Endothelial cell of umbilical vein (primary cell): ENCODE measurements at regions not wholly inside any gene's neighbourhood (a gene's known extent, or its start where the extent isn't known, plus 50 kb on each side); places are given as distances from the start of the nearest gene placed in this dataset.

Source experiments
- BruUV-seq: library from RNA; stranded (reverse); fragments of 400-500 nt; replicated peaks from 2 replicates; lab custom pipeline; 2021; lab: Mats Ljungman, UMichigan
- CTCF ChIA-PET: fragments of 300-600, 350-600 bp; sonication (Branson Sonifier 250); formaldehyde crosslinking; loops from one replicate; lab custom pipeline; 2021; ENCODE audit warnings: antibody characterized with exemption, inconsistent platforms; lab: Charles Lee
- POLR2A ChIA-PET: fragments of 300-600, 350-600 bp; sonication (Branson Sonifier 250); formaldehyde crosslinking; loops from one replicate; lab custom pipeline; 2021; ENCODE audit warnings: antibody characterized with exemption, inconsistent platforms; lab: Charles Lee
- DNase-seq: peaks from one replicate; pipeline ENCODE4 v3.0.0-alpha.2; 2011; ENCODE audit warnings: low read depth, low spot score
- FAIRE-seq: peaks from 2 replicates; lab custom pipeline; 2011; peaks lifted over from hg19 to GRCh38; lab: Jason Lieb, UNC
- H2AFZ ChIP-seq: 2 replicates; pipeline ENCODE4 v1.6.0; 2012; ENCODE audit warnings: low read depth, low read length, control low read depth, inconsistent platforms
- H3K27ac ChIP-seq: 2 replicates; pipeline ENCODE4 v1.5.1; 2011; ENCODE audit warnings: low read depth, mild to moderate bottlenecking, control low read depth, low read length, moderate library complexity; ENCODE audit not compliant: insufficient read depth
- H3K27me3 ChIP-seq, 2 experiments: 2 replicates each; pipeline versions ENCODE4 v1.6.0 to v1.6.1; 2011; ENCODE audit warnings: low read length in 2 of 2, mixed read lengths in 1 of 2; ENCODE audit not compliant: control insufficient read depth in 2 of 2, insufficient read depth in 2 of 2
- H3K36me3 ChIP-seq, 2 experiments: 2 replicates in 1 of 2; 3 replicates in 1 of 2; pipeline ENCODE4 v1.5.1; 2011; ENCODE audit warnings: low read length in 2 of 2, mild to moderate bottlenecking in 1 of 2, moderate library complexity in 1 of 2; ENCODE audit not compliant: control insufficient read depth in 2 of 2, insufficient read depth in 2 of 2; ENCODE audit errors: extremely low read depth in 1 of 2
- H3K4me1 ChIP-seq: 3 replicates; pipeline ENCODE4 v1.5.1; 2011; ENCODE audit warnings: mild to moderate bottlenecking, low read length; ENCODE audit not compliant: control insufficient read depth, insufficient read depth; ENCODE audit errors: extremely low read depth
- H3K4me2 ChIP-seq: 2 replicates; pipeline ENCODE4 v1.6.1; 2011; ENCODE audit warnings: low read length, control low read depth, mixed read lengths; ENCODE audit not compliant: insufficient read depth
- H3K4me3 ChIP-seq, 3 experiments: fragments of 200-600 bp in 1 of 3; sonication (generic), shearing (Covaris generic) in 1 of 3; replicated peaks in 1 of 3; 2 replicates each; pipeline ENCODE4 v1.5.1; 2011 to 2016; ENCODE audit warnings: control low read depth in 3 of 3, low read length in 3 of 3, mild to moderate bottlenecking in 2 of 3, inconsistent platforms in 1 of 3, low read depth in 1 of 3, moderate library complexity in 1 of 3; ENCODE audit not compliant: insufficient read depth in 1 of 3
- H3K79me2 ChIP-seq: 2 replicates; pipeline ENCODE4 v1.6.0; 2012; ENCODE audit warnings: low read length, inconsistent platforms; ENCODE audit not compliant: control insufficient read depth, insufficient read depth
- H3K9ac ChIP-seq: replicated peaks from 2 replicates; pipeline ENCODE3; 2011; ENCODE audit warnings: low read length, control low read depth; ENCODE audit not compliant: insufficient read depth; ENCODE audit errors: extremely low read depth
- H3K9me1 ChIP-seq: replicated peaks from 3 replicates; pipeline ENCODE4 v1.6.0; 2011; ENCODE audit warnings: mild to moderate bottlenecking, low read length; ENCODE audit not compliant: control insufficient read depth, insufficient read depth; ENCODE audit errors: extremely low read depth
- H3K9me3 ChIP-seq: replicated peaks from 2 replicates; pipeline ENCODE4 v1.5.1; 2012; ENCODE audit warnings: low read length, inconsistent platforms; ENCODE audit not compliant: control insufficient read depth, insufficient read depth
- H4K20me1 ChIP-seq: replicated peaks from 2 replicates; pipeline ENCODE3; 2011; ENCODE audit warnings: mild to moderate bottlenecking, low read length; ENCODE audit not compliant: control insufficient read depth, insufficient read depth; ENCODE audit errors: extremely low read depth
- EZH2 ChIP-seq: IDR thresholded peaks from 2 replicates; pipeline ENCODE4 v1.6.1; 2012; ENCODE audit warnings: borderline replicate concordance, low read depth, mild to moderate bottlenecking, moderate library complexity, low read length, inconsistent platforms; ENCODE audit not compliant: severe bottlenecking
- JUN ChIP-seq: IDR thresholded peaks from 2 replicates; pipeline ENCODE4 v1.6.1; 2011; ENCODE audit warnings: borderline replicate concordance, low read depth; ENCODE audit not compliant: insufficient read length, insufficient read depth
- POLR2A ChIP-seq: IDR thresholded peaks from 2 replicates; pipeline ENCODE4 v1.6.1; 2012; ENCODE audit warnings: low read depth, mild to moderate bottlenecking, control low read depth, low read length
- POLR2AphosphoS5 ChIP-seq: IDR thresholded peaks from 2 replicates; pipeline ENCODE4 v1.6.1; 2012; ENCODE audit warnings: low read depth, mild to moderate bottlenecking, control low read depth, low read length, moderate library complexity; ENCODE audit not compliant: insufficient read depth
- dilution Hi-C: fragments of 300-500 bp; cut with MboI; formaldehyde crosslinking; loops from one replicate; pipeline ENCODE4 v1.15.0; 2019; ENCODE audit warnings: low sequenced_read_pairs; ENCODE audit not compliant: extremely low pct_ligation_motif_present
- intact Hi-C: fragments of 100-400 bp; cut with micrococcal nuclease; formaldehyde crosslinking; loops from one replicate; pipeline ENCODE4 v1.10.0; 2022
- TF ChIP-seq, protein P1 (sequence below): IDR thresholded peaks from 2 replicates; pipeline ENCODE4 v1.6.1; 2011; ENCODE audit not compliant: insufficient read depth, insufficient read length
- TF ChIP-seq, protein P2 (sequence below), 2 donors: IDR thresholded peaks; 1 replicate in 1 of 2; 2 replicates in 1 of 2; pipeline ENCODE4 v1.5.1; 2011; ENCODE audit warnings: low read length in 2 of 2, mild to moderate bottlenecking in 2 of 2, moderate library complexity in 2 of 2, control low read depth in 1 of 2, inconsistent platforms in 1 of 2, low read depth in 1 of 2; ENCODE audit not compliant: insufficient read depth in 1 of 2; ENCODE audit errors: extremely low read depth in 1 of 2

DNA sequence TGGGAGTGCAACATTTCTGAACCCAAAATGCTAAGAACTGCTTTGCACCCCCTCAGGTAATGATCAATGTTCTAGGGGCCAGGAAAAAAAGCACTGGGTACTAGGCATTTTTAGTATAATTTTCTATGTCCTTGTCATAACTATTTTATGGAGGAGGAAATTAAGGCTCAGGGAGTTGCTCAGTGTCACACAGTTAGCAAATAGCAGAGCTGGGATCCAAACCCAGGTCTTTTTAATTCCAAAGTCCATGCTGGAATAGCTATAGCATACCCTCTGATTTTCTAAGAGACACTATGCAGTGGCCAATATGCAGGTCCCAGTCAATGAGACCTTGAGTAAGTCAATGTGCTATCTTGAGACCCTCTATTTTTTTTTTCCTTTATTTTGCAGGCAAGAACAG, 394.5 kb upstream of the USP24 start:
- dilution Hi-C loops: no loop called here
- Histone ChIP-seq H3K36me3 (no peaks in the 10 kb centered on the region), H3K27ac (no peak overlapping the region), H3K79me2 (no peaks in the 10 kb centered on the region), H3K9ac (no peak overlapping the region), H3K9me1 (no peaks in the 10 kb centered on the region), H2AFZ (no peak overlapping the region), H4K20me1 (no peaks in the 10 kb centered on the region), H3K4me1 (no peaks in the 10 kb centered on the region), H3K27me3 (no peaks in the 10 kb centered on the region), H3K4me2 (no peak overlapping the region), H3K4me3 (no peak overlapping the region), H3K9me3 (no peaks in the 10 kb centered on the region)
- no peak for DNase-seq
- BruUV-seq: no TSS peak
- no peak for FAIRE-seq
- intact Hi-C loops: no loop called here
- TF ChIP-seq EZH2: no peak
- TF ChIP-seq, protein P1, sequence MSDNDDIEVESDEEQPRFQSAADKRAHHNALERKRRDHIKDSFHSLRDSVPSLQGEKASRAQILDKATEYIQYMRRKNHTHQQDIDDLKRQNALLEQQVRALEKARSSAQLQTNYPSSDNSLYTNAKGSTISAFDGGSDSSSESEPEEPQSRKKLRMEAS: no peak
- TF ChIP-seq POLR2A: no peak
- no peak for TF ChIP-seq JUN
- TF ChIP-seq, protein P2, sequence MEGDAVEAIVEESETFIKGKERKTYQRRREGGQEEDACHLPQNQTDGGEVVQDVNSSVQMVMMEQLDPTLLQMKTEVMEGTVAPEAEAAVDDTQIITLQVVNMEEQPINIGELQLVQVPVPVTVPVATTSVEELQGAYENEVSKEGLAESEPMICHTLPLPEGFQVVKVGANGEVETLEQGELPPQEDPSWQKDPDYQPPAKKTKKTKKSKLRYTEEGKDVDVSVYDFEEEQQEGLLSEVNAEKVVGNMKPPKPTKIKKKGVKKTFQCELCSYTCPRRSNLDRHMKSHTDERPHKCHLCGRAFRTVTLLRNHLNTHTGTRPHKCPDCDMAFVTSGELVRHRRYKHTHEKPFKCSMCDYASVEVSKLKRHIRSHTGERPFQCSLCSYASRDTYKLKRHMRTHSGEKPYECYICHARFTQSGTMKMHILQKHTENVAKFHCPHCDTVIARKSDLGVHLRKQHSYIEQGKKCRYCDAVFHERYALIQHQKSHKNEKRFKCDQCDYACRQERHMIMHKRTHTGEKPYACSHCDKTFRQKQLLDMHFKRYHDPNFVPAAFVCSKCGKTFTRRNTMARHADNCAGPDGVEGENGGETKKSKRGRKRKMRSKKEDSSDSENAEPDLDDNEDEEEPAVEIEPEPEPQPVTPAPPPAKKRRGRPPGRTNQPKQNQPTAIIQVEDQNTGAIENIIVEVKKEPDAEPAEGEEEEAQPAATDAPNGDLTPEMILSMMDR (IDR thresholded peaks at IDR 0.05; ENCODE audit: extremely low read depth in 1 of 2, insufficient read depth in 1 of 2, low read depth in 1 of 2, low read length in 2 of 2): no peak
- TF ChIP-seq POLR2AphosphoS5: no peak
- ChIA-PET CTCF (no interaction called here), POLR2A (no interaction called here)

DNA sequence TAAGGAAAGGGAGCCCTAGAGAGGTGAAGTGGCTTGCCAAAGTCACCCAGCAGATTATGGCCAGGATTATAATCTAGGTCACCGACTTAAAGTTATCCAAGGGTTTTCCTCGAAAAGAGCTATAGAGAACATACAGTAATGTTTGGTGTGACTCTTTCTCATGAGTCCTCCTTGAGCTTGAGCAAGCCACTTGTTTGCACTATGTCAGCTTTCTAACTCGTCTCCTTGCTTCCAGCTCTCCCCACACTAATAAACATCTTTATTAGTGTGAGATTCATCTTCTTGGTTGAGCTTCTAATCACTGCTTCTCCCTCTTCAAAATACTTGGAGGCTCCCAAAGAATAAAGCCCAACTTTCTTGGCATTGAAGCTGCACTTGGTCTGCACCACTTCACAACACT, 390.0 kb upstream of the USP24 start:
- no peaks in the 10 kb centered on the region for H3K9me3 ChIP-seq

More for the DNA sequence above, 390.0 kb upstream of the USP24 start:
- Histone ChIP-seq H2AFZ (no peak overlapping the region), H4K20me1 (no peaks in the 10 kb centered on the region), H3K4me3 (no peak overlapping the region), H3K9me1 (no peaks in the 10 kb centered on the region), H3K36me3 (no peaks in the 10 kb centered on the region), H3K27ac (no peak overlapping the region), H3K79me2 (no peaks in the 10 kb centered on the region), H3K4me2 (no peak overlapping the region), H3K4me1 (no peaks in the 10 kb centered on the region), H3K9ac (no peak overlapping the region), H3K27me3 (no peaks in the 10 kb centered on the region)
- dilution Hi-C loops: no loop called here
- CTCF ChIA-PET: interaction anchor here (0.5 to 1.6 kb wide), 2 partner anchors 12 to 979 kb away, joined by 3 to 6 read pairs; no protein-coding TSS in a partner anchor
- BruUV-seq: no TSS peak
- POLR2A ChIA-PET: no interaction called here
- FAIRE-seq (no peak), DNase-seq (no peak)
- intact Hi-C loops: no loop called here
- TF ChIP-seq EZH2: no peak
- TF ChIP-seq JUN: no peak
